ENCODE measurements at regions not wholly inside any gene's neighbourhood (a gene's known extent, or its start where the extent isn't known, plus 50 kb on each side); places are given as distances from the start of the nearest gene placed in this dataset.

- Histone ChIP-seq H3K4me2 (ENCODE audit: low read depth, low read length) (no peak overlapping the region), H3K9me2 (replicated peaks; ENCODE audit: insufficient read depth, low read length) (no peaks in the 10 kb centered on the region), H3K36me3 (replicated peaks; ENCODE audit: insufficient read depth, low read length) (no peaks in the 10 kb centered on the region), H3K27me3 (replicated peaks; ENCODE audit: insufficient read depth, low read length) (no peaks in the 10 kb centered on the region), H3K9ac (ENCODE audit: low read length) (no peak overlapping the region), H3K79me2 (ENCODE audit: low read length) (no peaks in the 10 kb centered on the region), H3K27ac (ENCODE audit: low read length) (no peak overlapping the region), H3F3A (ENCODE audit: insufficient read depth, low read length) (no peaks in the 10 kb centered on the region), H2AFZ (ENCODE audit: low read length) (no peak overlapping the region), H3K9me3 (replicated peaks; ENCODE audit: insufficient read depth, low read length) (no peaks in the 10 kb centered on the region), H3K4me1 (ENCODE audit: low read length) (peaks cover 7% of the 10 kb centered on the region), H4K20me1 (ENCODE audit: insufficient read depth, low read length) (no peaks in the 10 kb centered on the region), H3K4me3 (ENCODE audit: low read length) (no peak overlapping the region)
- TF ChIP-seq EZH2phosphoT487 (IDR thresholded peaks at IDR 0.05; ENCODE audit: low read length) (no peak), CTCF (IDR thresholded peaks at IDR 0.05; ENCODE audit: low read length) (no peak), EZH2 (optimal IDR thresholded peaks at IDR 0.05; ENCODE audit: low read depth, low read length) (no peak)
- no peak for DNase-seq
Measured at GRCh38 chr18:22728481-22729105, 204.5 kb upstream of the RBBP8 start.

- Histone ChIP-seq H3K4me1 (ENCODE audit: low read length) (peaks cover 4% of the 10 kb centered on the region), H3K79me2 (ENCODE audit: low read length) (no peaks in the 10 kb centered on the region), H3K9me2 (replicated peaks; ENCODE audit: insufficient read depth, low read length) (no peaks in the 10 kb centered on the region), H3K9ac (ENCODE audit: low read length) (no peak overlapping the region), H3K4me2 (ENCODE audit: low read depth, low read length) (no peak overlapping the region), H3K27ac (ENCODE audit: low read length) (no peak overlapping the region), H3F3A (ENCODE audit: insufficient read depth, low read length) (no peaks in the 10 kb centered on the region), H3K4me3 (ENCODE audit: low read length) (no peak overlapping the region), H2AFZ (ENCODE audit: low read length) (no peak overlapping the region), H3K9me3 (replicated peaks; ENCODE audit: insufficient read depth, low read length) (no peaks in the 10 kb centered on the region), H4K20me1 (ENCODE audit: insufficient read depth, low read length) (no peaks in the 10 kb centered on the region), H3K27me3 (replicated peaks; ENCODE audit: insufficient read depth, low read length) (no peaks in the 10 kb centered on the region), H3K36me3 (replicated peaks; ENCODE audit: insufficient read depth, low read length) (no peaks in the 10 kb centered on the region)
- DNase-seq: no peak
- TF ChIP-seq EZH2phosphoT487 (IDR thresholded peaks at IDR 0.05; ENCODE audit: low read length): no peak
- TF ChIP-seq EZH2 (optimal IDR thresholded peaks at IDR 0.05; ENCODE audit: low read depth, low read length): no peak
- no peak for TF ChIP-seq CTCF (IDR thresholded peaks at IDR 0.05; ENCODE audit: low read length)
Measured at GRCh38 chr18:22731398-22731797, 201.7 kb upstream of the RBBP8 start.

- no peak overlapping the region for H2AFZ ChIP-seq (ENCODE audit: low read length)
- no peak overlapping the region for H3K4me3 ChIP-seq (ENCODE audit: low read length)
- no peaks in the 10 kb centered on the region for H3K9me3 ChIP-seq (replicated peaks; ENCODE audit: insufficient read depth, low read length)
- no peaks in the 10 kb centered on the region for H3K36me3 ChIP-seq (replicated peaks; ENCODE audit: insufficient read depth, low read length)
- H3K79me2 ChIP-seq (ENCODE audit: low read length): no peaks in the 10 kb centered on the region
- DNase-seq: no peak
- no peak overlapping the region for H3K9ac ChIP-seq (ENCODE audit: low read length)
- no peak overlapping the region for H3K27ac ChIP-seq (ENCODE audit: low read length)
- peaks cover 9% of the 10 kb centered on the region for H3F3A ChIP-seq (ENCODE audit: insufficient read depth, low read length)
- TF ChIP-seq CTCF (IDR thresholded peaks at IDR 0.05; ENCODE audit: low read length) (no peak), EZH2 (optimal IDR thresholded peaks at IDR 0.05; ENCODE audit: low read depth, low read length) (no peak), EZH2phosphoT487 (IDR thresholded peaks at IDR 0.05; ENCODE audit: low read length) (no peak)
- no peaks in the 10 kb centered on the region for H3K27me3 ChIP-seq (replicated peaks; ENCODE audit: insufficient read depth, low read length)
- H4K20me1 ChIP-seq (ENCODE audit: insufficient read depth, low read length): no peaks in the 10 kb centered on the region
- no peak overlapping the region for H3K4me2 ChIP-seq (ENCODE audit: low read depth, low read length)
- H3K9me2 ChIP-seq (replicated peaks; ENCODE audit: insufficient read depth, low read length): no peaks in the 10 kb centered on the region
- H3K4me1 ChIP-seq (ENCODE audit: low read length): peaks cover 9% of the 10 kb centered on the region
Measured at GRCh38 chr18:22734105-22734661, 198.9 kb upstream of the RBBP8 start.

Data from MM.1S (cell line).